ENCODE measurements at regions not wholly inside any gene's neighbourhood (a gene's known extent, or its start where the extent isn't known, plus 50 kb on each side); places are given as distances from the start of the nearest gene placed in this dataset.

- no peak for DNase-seq (ENCODE audit: low read depth, low spot score)
- no peak overlapping the region for H3K27ac ChIP-seq
Measured at GRCh38 chr10:28849821-28850220, 172.5 kb downstream of the BAMBI start.

DNA sequence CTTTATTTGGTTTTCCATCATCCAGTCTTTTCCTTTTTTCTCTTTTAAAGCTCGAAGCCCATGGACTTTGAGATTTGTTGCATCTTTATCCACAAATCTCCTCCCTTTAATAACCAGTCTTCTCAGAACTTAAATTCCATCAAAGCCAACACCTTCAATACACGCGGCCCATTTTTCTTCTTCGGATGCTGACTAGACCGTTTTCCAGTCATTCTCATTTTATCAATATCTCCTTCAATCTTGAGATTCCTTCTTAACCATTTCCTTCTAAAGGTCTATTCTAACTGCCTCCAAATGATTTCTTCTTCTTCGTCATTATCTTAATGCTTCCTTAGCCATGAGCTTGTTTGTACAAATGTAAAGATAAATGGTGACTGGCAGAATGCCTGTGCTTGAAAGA is 173.5 kb downstream of the BAMBI start:
- no peak for DNase-seq (ENCODE audit: low read depth, low spot score)
- no peak overlapping the region for H3K27ac ChIP-seq

- H3K27ac ChIP-seq = no peak overlapping the region
- DNase-seq (ENCODE audit: low read depth, low spot score) = no peak
Measured at GRCh38 chr10:28853195-28853594, 175.9 kb downstream of the BAMBI start.

DNA sequence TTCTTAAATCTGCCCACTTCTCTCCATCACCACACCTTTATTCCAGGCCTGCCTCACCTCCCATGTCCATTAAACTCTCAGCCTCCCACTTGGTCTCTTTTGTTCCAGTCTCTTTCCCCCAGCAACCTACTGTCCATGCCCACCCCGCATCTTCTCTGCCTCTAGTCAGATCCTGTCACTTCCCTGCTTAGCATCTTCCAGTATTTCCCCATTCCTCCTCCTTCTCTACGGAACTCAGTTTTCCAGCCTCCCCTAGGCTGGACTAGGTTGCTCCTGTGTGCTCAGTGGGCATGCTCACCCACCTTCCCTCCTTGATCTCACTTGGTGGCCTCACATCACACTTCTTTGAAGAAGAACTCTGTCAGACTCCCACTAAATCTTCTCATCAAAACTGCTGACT is 179.8 kb downstream of the BAMBI start:
- H3K27ac ChIP-seq = no peak overlapping the region
- DNase-seq (ENCODE audit: low read depth, low spot score) = no peak

DNA sequence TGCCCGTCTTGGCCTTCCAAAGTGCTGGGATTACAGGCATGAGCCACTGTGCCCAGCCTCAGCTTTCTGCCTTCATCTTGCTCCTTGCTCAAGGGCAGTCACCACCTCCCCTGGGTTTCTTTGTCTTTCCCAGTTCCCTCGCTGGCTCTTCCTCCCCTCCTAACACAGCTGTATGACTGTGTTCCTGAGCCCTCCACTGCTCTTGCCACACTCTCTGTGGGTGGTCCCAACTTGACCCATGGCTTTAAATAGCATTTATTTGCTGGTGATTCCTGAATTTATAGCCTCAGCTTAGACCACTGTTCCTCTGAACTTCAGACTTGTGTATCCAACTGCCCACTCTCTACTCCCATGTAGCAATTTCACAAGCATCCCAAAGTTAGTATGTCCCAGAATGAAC is 181.3 kb downstream of the BAMBI start:
- no peak overlapping the region for H3K27ac ChIP-seq

DNA sequence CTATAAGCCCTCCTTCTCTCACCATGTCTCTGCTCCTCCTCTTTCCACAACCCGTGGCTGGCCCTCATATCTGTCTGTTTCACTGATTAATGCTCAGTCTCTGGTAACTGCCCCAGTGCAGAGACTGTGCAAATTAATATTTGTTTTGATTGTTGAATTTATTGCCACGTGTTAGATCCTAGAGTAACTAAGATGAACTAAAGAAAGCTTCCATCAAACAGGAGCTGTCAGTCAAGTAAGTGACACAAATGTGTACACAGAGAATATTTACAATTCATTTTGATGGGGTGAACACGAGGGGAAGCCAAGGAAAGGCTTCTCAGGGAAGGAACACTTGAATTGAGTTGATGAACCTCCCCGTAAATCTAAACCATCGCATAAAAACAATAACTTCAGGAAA is 182.5 kb downstream of the BAMBI start:
- DNase-seq (ENCODE audit: low read depth, low spot score) = no peak
- H3K27ac ChIP-seq = no peak overlapping the region

More for the DNA sequence above, 181.3 kb downstream of the BAMBI start:
- DNase-seq (ENCODE audit: low read depth, low spot score) = no peak

DNA sequence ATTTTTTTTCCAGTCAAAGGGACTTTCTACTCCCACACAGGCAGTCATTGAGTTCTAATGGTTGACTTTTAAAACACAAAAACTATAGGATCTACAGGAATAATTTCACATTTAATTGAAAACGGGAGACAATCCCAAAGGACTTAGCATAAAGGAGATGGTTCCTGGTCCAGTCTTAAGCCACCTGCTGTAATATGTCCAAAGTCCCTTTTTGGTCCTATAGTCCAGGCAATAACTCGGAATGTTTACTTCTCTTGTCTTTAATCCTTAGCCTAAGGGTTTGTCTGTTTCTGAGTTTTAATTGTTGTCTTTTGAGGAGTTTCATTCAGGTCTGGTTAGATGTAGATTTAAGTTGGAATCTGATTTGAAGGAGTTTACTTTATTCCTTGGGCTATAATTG is 184.9 kb downstream of the BAMBI start:
- DNase-seq (ENCODE audit: low read depth, low spot score) = no peak
- no peak overlapping the region for H3K27ac ChIP-seq

- H3K27ac ChIP-seq = no peak overlapping the region
- DNase-seq (ENCODE audit: low read depth, low spot score) = no peak
Measured at GRCh38 chr10:28869606-28870201, 192.4 kb downstream of the BAMBI start.

DNA sequence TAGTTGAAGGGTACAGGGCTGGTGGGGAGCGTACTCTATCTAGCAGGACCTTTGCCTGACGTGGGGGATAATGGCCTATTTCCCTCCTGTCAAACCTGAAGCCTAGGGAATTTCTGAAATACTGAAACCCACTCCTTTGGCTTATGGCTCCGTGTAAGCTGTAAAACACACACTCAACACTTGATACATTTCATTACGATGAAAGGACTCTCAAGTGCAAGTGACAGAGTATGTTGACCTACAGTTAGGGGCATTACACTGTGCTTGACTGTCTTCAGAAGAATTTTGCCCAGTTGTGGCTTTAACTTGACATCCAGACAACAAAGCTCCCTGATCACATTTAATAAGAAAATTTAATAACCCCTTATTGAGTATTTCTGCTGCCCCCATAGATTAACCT is 194.3 kb downstream of the BAMBI start:
- no peak overlapping the region for H3K27ac ChIP-seq
- no peak for DNase-seq (ENCODE audit: low read depth, low spot score)

- no peak overlapping the region for H3K27ac ChIP-seq
- no peak for DNase-seq (ENCODE audit: low read depth, low spot score)
Measured at GRCh38 chr10:28872587-28873165, 195.4 kb downstream of the BAMBI start.

DNA sequence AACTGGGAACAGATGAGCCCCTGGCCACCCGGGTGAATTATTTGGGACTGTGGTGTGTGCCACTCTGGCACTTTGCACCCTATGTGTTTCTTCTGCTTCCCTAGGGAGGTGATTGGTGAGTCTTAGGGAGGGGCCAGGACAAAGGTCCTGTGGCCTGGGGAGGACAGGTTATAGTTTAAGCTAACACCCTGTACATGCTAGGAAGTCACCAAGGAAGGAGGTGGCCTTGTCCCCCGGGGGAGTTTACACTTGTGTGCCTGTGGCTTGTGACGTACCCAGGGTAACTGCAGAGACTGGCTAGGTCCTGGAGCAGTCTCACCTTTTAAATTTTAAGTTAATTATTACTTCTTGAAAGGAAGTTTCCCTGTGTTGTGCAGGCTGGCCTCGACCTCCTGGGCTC is 196.2 kb downstream of the BAMBI start:
- H3K27ac ChIP-seq = no peak overlapping the region
- no peak for DNase-seq (ENCODE audit: low read depth, low spot score)

DNA sequence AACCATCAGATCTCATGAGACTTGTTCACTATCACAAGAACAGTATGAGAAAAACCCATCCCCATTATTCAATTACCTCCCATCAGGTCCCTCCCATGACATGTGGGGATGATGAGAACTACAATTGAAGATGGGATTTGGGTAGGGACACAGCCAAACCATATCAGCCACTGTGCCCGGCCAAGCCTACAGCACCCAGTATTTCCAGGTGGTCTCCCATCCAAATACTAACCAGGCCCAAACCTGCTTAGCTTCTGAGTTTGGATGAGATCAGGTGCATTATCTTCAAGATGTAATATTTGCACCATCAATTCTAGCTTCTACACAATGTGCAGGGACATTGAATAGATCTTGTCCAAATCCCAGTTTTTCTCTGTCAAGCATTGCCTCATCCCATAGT is 196.9 kb downstream of the BAMBI start:
- DNase-seq (ENCODE audit: low read depth, low spot score) = no peak
- H3K27ac ChIP-seq = no peak overlapping the region

DNA sequence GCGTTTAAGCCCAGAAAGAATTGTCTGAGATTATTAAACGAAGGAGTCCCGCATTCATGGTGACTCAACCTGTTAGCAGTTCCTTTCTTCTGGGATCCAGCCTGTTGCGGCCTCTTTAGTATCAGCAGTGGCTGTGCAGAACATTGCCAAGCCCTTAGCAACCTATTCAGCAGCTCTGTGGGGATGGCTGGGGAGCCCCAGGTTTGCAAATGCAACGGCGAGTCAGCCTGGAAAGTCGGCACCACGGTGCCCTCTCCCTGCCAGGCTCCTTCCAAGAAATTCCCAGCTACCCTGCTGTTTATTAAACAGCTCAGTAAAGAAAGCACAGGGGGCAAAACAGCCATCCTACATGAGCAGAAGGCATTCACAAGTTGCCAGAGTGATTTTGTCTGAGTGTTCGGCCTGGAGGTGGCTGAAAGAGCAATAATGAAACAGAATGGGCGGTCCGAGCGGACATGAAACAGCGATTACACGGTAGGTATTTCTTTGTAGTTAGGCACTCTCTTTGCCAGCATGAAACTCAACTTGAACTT is 198.3 kb downstream of the BAMBI start:
- H3K27ac ChIP-seq = no peak overlapping the region
- no peak for DNase-seq (ENCODE audit: low read depth, low spot score)

GRCh38 chr10:28878236-28878970 is 201.1 kb downstream of the BAMBI start:
- H3K27ac ChIP-seq = no peak overlapping the region
- no peak for DNase-seq (ENCODE audit: low read depth, low spot score)

DNA sequence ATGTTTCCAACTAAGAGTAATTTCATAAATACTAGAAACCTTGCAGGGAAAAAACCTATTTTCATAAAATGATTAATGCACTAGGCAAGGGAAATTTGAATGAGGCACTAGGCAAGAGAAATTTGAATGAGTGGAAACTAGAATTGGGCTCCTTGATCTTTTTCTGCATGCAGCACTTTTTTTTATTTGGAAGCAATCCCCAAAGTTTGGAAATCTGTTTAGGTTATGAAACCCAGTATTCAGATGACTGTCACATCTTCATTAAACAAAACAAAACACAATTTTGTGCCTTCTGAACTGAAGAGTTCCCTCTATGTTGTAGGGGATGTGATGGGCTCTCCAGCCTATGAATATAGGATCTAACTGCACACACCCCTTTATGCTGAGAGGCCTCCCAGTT is 201.9 kb downstream of the BAMBI start:
- no peak overlapping the region for H3K27ac ChIP-seq
- no peak for DNase-seq (ENCODE audit: low read depth, low spot score)

DNA sequence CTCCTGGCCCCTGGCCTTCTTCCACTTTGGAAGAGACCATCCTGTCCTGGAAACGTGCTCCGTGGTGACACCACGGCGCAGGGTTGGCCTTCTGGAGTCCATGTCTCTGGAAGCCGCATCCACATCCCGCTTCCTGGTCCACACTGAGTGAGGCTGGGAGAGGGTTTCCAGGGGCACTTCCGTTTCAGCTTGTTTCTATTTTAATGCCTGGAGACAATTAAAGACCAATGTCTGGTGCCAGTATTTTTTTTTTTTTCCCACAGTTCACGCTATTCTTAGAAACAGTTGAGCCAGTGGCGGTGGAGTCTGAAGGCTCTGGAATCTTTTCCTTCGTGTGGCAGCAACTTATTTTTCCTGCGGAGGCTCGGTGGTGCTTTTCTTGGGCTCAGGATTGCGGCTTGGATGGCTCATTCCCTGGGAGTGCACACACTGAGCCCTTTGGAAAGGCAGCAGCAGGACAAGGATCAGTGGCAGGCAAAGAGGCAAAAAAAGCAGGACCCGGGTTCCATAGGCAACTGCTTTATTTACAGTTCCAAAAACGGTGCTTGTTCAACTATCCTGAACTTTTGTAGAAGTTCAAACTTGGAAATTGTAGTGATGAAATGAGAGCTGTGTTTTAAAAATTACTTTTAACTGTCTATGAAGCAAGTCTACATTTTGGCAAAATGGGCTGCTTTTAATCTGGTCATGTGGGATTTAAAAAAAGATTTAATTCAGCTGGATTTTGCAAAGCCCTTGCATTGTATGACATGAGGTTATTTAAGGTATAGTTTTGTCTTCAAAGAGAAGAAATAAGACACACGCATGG is 202.8 kb downstream of the BAMBI start:
- DNase-seq (ENCODE audit: low read depth, low spot score) = no peak
- no peak overlapping the region for H3K27ac ChIP-seq

DNA sequence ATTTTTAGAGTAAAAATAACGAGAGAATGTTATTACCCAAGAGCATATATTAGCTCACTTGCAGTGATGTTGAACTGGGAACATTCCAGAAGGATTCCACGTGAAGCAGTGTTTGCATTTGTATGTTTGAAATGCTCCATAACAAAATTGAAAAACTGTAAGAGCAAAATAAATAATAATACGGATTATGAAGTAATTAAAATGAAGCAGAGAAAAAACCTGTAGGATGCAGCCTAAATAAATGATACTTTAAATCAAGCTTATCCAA is 203.3 kb downstream of the BAMBI start:
- H3K27ac ChIP-seq = no peak overlapping the region
- no peak for DNase-seq (ENCODE audit: low read depth, low spot score)

- DNase-seq (ENCODE audit: low read depth, low spot score) = no peak
- H3K27ac ChIP-seq = no peak overlapping the region
Measured at GRCh38 chr10:28881171-28881882, 204.0 kb downstream of the BAMBI start.

DNA sequence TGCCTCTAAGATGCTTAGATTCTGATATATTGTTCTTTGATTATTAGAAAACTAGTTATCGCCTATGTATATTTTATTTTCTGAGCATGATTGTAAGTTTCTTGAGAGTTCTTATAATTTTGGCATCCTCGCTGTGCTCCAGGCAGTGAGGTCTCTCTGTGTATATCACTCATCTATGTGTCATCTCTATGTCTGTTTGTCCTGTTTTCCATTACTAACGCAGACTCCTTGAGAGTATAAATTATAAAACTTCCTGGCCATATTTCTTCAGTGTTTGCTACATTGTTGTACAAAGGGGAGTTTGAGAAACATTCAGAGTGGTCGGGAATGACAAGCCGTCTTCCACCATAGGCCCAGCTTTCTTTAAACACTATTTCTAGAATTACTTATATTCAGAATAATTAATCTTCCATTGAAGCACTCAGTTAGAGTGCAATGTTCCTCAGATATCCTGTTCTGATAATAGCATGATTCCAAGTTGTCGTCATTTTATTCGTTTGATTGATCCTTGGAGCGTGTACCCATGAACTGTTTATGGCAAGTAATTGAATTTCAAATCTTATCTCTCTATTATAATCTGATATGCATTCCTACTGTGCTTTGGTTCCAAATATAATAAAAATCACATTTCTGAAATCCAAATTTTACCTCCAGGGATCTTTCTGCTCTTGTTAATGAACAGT is 206.6 kb downstream of the BAMBI start:
- peak overlapping the region; percentile 29 for H3K27ac ChIP-seq
- no peak for DNase-seq (ENCODE audit: low read depth, low spot score)

All from epithelial cell of prostate (primary cell).